ENCODE measurements at regions not wholly inside any gene's neighbourhood (a gene's known extent, or its start where the extent isn't known, plus 50 kb on each side); places are given as distances from the start of the nearest gene placed in this dataset.

- no peak for DNase-seq (ENCODE audit: low read depth)
Measured at GRCh38 chr3:168459226-168459784, 363.6 kb upstream of the GOLIM4 start.

GRCh38 chr3:168457954-168458539 is 362.3 kb upstream of the GOLIM4 start:
- DNase-seq (ENCODE audit: low read depth) = no peak

GRCh38 chr3:168455814-168456213 is 360.1 kb upstream of the GOLIM4 start:
- no peak for DNase-seq (ENCODE audit: low read depth)

GRCh38 chr3:168453623-168454022 is 357.9 kb upstream of the GOLIM4 start:
- no peak for DNase-seq (ENCODE audit: low read depth)

GRCh38 chr3:168443965-168444364 is 348.2 kb upstream of the GOLIM4 start:
- no peak for DNase-seq (ENCODE audit: low read depth)

GRCh38 chr3:168442502-168442901 is 346.8 kb upstream of the GOLIM4 start:
- DNase-seq (ENCODE audit: low read depth) = no peak

GRCh38 chr3:168436245-168436724 is 340.6 kb upstream of the GOLIM4 start:
- no peak for DNase-seq (ENCODE audit: low read depth)

- no peak for DNase-seq (ENCODE audit: low read depth)
Measured at GRCh38 chr3:168431491-168431890, 335.8 kb upstream of the GOLIM4 start.

- DNase-seq (ENCODE audit: low read depth) = no peak
Measured at GRCh38 chr3:168427835-168428475, 332.2 kb upstream of the GOLIM4 start.

GRCh38 chr3:168427156-168427555 is 331.4 kb upstream of the GOLIM4 start:
- no peak for DNase-seq (ENCODE audit: low read depth)

GRCh38 chr3:168425936-168426595 is 330.3 kb upstream of the GOLIM4 start:
- no peak for DNase-seq (ENCODE audit: low read depth)

GRCh38 chr3:168424059-168424734 is 328.5 kb upstream of the GOLIM4 start:
- no peak for DNase-seq (ENCODE audit: low read depth)

GRCh38 chr3:168422843-168423242 is 327.1 kb upstream of the GOLIM4 start:
- no peak for DNase-seq (ENCODE audit: low read depth)

- no peak for DNase-seq (ENCODE audit: low read depth)
Measured at GRCh38 chr3:168419091-168419490, 323.4 kb upstream of the GOLIM4 start.

- peak; percentile 8 for DNase-seq (ENCODE audit: low read depth)
Measured at GRCh38 chr3:168417016-168417415, 321.3 kb upstream of the GOLIM4 start.

GRCh38 chr3:168416446-168416845 is 320.7 kb upstream of the GOLIM4 start:
- no peak for DNase-seq (ENCODE audit: low read depth)

GRCh38 chr3:168414149-168414548 is 318.4 kb upstream of the GOLIM4 start:
- DNase-seq (ENCODE audit: low read depth) = no peak

GRCh38 chr3:168407381-168407780 is 311.7 kb upstream of the GOLIM4 start:
- DNase-seq (ENCODE audit: low read depth) = no peak

- DNase-seq (ENCODE audit: low read depth) = no peak
Measured at GRCh38 chr3:168405288-168405687, 309.6 kb upstream of the GOLIM4 start.

GRCh38 chr3:168398371-168399025 is 302.8 kb upstream of the GOLIM4 start:
- DNase-seq (ENCODE audit: low read depth) = no peak

GRCh38 chr3:168396861-168397260 is 301.1 kb upstream of the GOLIM4 start:
- no peak for DNase-seq (ENCODE audit: low read depth)

- DNase-seq (ENCODE audit: low read depth) = no peak
Measured at GRCh38 chr3:168395551-168395950, 299.8 kb upstream of the GOLIM4 start.
